Right lobe of liver (tissue), 4 donors: ENCODE measurements at regions not wholly inside any gene's neighbourhood (a gene's known extent, or its start where the extent isn't known, plus 50 kb on each side); places are given as distances from the start of the nearest gene placed in this dataset.

Experiments
- CTCF ChIP-seq, 4 donors: fragments of 200-600 bp in 3 of 4; fragments of 450-650 bp in 1 of 4; IDR thresholded peaks; one replicate each; pipeline versions ENCODE4 v1.5.1 to v1.8.0; 2016 to 2022; ENCODE audit warnings: antibody characterized with exemption in 4 of 4, mild to moderate bottlenecking in 2 of 4
- POLR2A ChIP-seq: fragments of 450-650 bp; IDR thresholded peaks from one replicate; pipeline ENCODE4 v1.6.1; 2017; ENCODE audit warnings: antibody characterized with exemption, mild to moderate bottlenecking
- donor health status: DM: no; HTN: no; CAD: no.
- donor health status: DM: no; HTN: no; CAD: no.
- donor health status: DM: no; HTN: yes; CAD: no.

GRCh38 chr12:78550831-78551230 is 313.7 kb upstream of the SYT1 start:
- TF ChIP-seq CTCF (IDR thresholded peaks at IDR 0.05) = no peak
- no peak for TF ChIP-seq POLR2A
